ENCODE measurements at regions not wholly inside any gene's neighbourhood (a gene's known extent, or its start where the extent isn't known, plus 50 kb on each side); places are given as distances from the start of the nearest gene placed in this dataset.
"Not testable (repeated sequence)": the region's sequence is repeated elsewhere in the genome, so short reads cannot be mapped to it uniquely, and the experiment has no call there.

DNA sequence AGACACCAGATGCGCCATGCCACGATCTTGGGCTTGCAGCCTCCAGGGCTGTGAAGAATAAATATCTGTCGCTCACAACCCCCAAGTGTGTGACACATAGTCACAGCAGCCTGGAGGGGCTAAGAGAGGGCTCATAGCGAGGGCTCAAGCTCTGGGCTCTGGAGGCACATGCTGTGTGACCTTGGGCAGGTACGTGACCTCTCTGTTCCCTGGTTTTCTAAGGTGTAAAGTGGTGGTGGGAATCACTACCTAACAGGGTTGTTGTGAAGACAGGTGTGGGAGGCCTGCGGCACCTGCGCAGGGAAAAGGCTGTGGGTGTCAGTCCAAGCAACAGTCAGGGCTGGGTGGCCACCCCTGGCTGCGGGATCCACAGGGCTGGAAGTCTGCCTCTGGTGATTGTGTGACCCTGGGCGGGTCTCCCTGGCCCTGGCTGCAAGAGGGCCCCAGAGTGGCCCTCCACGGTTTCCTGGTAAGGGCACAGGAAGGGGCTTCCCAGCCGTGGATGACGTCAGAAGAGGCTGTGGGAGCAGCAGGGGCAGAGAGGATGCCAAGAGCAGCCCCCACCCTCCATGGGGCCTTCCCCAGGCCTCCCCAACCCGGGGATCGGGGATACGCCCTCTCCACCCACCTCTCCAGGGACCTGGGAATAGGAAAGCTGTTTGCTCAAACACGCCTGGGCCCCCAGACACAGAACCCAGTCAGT, 218.8 kb upstream of the SGCG start:
- Histone ChIP-seq H3K4me1 (ENCODE audit: control insufficient read depth, insufficient read depth, low read length) (no peaks in the 10 kb centered on the region), H3K9me3 (ENCODE audit: control insufficient read depth, insufficient read depth, low read depth, low read length) (no peaks in the 10 kb centered on the region), H3K36me3 (ENCODE audit: control insufficient read depth, insufficient read depth, low read length) (no peaks in the 10 kb centered on the region), H3K27ac (ENCODE audit: low read length) (no peak overlapping the region), H3K27me3 (ENCODE audit: control insufficient read depth, insufficient read depth, low read length) (no peaks in the 10 kb centered on the region), H3K4me3 (ENCODE audit: low read depth in 2 of 2, low read length in 2 of 2) (no peak overlapping the region)
- POLR2A ChIA-PET: no interaction called here
- no TSS peak for BruUV-seq (replicated peaks)
- no peak for TF ChIP-seq POLR2AphosphoS5 (IDR thresholded peaks at IDR 0.05; ENCODE audit: low read depth, low read length)
- no peak for TF ChIP-seq TCF7L2 (IDR thresholded peaks at IDR 0.05; ENCODE audit: low read depth, low read length)
- TF ChIP-seq SIN3A (IDR thresholded peaks at IDR 0.05; ENCODE audit: borderline replicate concordance, insufficient read depth, low read depth, low read length): no peak
- TF ChIP-seq, protein P1, sequence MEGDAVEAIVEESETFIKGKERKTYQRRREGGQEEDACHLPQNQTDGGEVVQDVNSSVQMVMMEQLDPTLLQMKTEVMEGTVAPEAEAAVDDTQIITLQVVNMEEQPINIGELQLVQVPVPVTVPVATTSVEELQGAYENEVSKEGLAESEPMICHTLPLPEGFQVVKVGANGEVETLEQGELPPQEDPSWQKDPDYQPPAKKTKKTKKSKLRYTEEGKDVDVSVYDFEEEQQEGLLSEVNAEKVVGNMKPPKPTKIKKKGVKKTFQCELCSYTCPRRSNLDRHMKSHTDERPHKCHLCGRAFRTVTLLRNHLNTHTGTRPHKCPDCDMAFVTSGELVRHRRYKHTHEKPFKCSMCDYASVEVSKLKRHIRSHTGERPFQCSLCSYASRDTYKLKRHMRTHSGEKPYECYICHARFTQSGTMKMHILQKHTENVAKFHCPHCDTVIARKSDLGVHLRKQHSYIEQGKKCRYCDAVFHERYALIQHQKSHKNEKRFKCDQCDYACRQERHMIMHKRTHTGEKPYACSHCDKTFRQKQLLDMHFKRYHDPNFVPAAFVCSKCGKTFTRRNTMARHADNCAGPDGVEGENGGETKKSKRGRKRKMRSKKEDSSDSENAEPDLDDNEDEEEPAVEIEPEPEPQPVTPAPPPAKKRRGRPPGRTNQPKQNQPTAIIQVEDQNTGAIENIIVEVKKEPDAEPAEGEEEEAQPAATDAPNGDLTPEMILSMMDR (IDR thresholded peaks at IDR 0.05): no peak
- TF ChIP-seq, protein P2, sequence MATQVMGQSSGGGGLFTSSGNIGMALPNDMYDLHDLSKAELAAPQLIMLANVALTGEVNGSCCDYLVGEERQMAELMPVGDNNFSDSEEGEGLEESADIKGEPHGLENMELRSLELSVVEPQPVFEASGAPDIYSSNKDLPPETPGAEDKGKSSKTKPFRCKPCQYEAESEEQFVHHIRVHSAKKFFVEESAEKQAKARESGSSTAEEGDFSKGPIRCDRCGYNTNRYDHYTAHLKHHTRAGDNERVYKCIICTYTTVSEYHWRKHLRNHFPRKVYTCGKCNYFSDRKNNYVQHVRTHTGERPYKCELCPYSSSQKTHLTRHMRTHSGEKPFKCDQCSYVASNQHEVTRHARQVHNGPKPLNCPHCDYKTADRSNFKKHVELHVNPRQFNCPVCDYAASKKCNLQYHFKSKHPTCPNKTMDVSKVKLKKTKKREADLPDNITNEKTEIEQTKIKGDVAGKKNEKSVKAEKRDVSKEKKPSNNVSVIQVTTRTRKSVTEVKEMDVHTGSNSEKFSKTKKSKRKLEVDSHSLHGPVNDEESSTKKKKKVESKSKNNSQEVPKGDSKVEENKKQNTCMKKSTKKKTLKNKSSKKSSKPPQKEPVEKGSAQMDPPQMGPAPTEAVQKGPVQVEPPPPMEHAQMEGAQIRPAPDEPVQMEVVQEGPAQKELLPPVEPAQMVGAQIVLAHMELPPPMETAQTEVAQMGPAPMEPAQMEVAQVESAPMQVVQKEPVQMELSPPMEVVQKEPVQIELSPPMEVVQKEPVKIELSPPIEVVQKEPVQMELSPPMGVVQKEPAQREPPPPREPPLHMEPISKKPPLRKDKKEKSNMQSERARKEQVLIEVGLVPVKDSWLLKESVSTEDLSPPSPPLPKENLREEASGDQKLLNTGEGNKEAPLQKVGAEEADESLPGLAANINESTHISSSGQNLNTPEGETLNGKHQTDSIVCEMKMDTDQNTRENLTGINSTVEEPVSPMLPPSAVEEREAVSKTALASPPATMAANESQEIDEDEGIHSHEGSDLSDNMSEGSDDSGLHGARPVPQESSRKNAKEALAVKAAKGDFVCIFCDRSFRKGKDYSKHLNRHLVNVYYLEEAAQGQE (IDR thresholded peaks at IDR 0.05; ENCODE audit: insufficient read depth in 1 of 2, low read depth in 2 of 2, low read length in 1 of 2): no peak
- DNase-seq (ENCODE audit: low read depth, low spot score): no peak
- no peak for ATAC-seq
- intact Hi-C loops (cut with micrococcal nuclease; ENCODE audit: unreplicated experiment): no loop called here
- in situ Hi-C loops (cut with HindIII; ENCODE audit: low pct_unique_long_range_greater_than_20kb, low sequenced_read_pairs): no loop called here
- CTCF ChIA-PET: no interaction called here

DNA sequence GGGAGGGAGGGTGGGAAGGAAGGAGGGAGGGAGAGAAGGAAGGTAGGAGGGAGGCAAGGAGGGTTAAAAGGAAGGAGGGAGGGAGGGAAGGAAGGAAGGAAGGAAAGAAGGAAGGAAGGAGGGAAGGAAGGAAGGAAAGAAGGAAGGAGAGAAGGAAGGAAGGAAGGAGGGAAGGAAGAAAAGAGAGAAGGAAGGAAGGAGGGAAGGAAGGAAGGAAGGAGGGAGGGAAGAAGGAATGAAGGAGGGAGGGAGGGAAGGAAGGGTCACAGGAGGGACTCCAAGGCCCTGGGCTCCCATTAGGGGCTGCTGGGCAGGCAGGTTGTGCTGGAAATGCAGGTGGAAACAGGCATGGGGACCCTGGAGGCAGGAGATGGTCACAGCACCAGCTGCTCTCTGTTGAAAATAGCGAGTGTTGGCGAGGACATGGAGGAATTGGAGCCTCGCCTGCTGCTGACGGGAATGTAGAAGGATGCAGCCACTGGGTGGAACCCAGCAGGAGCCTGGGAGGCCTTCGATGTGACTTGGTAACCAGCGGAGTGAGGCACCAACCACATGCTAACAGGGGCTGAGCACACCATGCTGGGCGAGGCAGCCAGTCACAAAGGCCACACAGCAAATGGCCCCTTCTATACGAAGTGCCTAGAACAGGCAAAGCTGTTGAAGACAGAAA, 217.3 kb upstream of the SGCG start:
- H3K9me3 ChIP-seq (ENCODE audit: control insufficient read depth, insufficient read depth, low read depth, low read length); H3K4me1 ChIP-seq (ENCODE audit: control insufficient read depth, insufficient read depth, low read length); in situ Hi-C loops (cut with HindIII; ENCODE audit: low pct_unique_long_range_greater_than_20kb, low sequenced_read_pairs); CTCF ChIA-PET; BruUV-seq (replicated peaks); H3K4me3 ChIP-seq (ENCODE audit: low read depth in 2 of 2, low read length in 2 of 2); intact Hi-C loops (cut with micrococcal nuclease; ENCODE audit: unreplicated experiment); ATAC-seq; POLR2A ChIA-PET; H3K27me3 ChIP-seq (ENCODE audit: control insufficient read depth, insufficient read depth, low read length); H3K27ac ChIP-seq (ENCODE audit: low read length); DNase-seq (ENCODE audit: low read depth, low spot score); H3K36me3 ChIP-seq (ENCODE audit: control insufficient read depth, insufficient read depth, low read length): not testable (repeated sequence)
